ENCODE measurements at regions not wholly inside any gene's neighbourhood (a gene's known extent, or its start where the extent isn't known, plus 50 kb on each side); places are given as distances from the start of the nearest gene placed in this dataset.

DNA sequence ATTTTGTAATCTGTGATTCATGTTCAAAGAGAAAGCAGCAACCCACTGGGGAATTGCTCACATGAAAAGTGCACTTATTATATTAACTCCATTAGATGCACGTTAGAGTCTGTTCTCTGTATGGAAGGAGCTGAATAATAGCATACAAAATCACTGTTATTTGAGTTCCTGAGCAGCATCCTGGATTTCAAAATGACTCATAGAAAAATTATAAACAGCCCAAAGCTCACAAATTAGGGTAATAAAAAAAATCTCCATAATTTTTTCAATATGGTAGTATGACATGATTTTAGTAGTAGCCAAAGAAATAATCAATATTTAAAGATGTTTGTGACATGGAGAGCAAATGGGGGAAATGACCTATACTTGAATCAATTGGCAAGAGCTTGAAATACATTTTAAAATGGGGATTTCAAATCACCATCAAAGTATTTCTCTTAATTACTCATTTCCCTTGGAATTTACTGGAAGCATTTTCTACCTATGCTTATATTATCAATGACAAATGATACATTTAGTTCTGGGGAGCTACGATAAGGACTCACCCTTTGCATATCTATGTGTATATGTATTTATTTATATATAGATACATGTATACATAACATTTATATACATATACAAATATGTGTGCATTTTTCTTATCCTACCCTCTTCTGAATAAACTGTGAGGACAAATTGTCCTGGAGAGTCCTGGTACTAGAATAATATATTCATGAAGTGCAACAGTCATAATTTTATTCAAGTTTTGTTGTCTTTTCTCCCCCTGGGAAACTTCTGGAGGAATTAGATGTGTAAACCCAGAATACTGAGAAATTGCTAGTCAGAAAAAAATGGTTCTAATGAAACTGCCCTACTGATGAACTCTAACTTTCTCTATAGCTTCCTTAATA lies 116.3 kb downstream of the RPL22L1 start:
- no peak for DNase-seq (ENCODE audit: low read depth in 1 of 2, low spot score in 1 of 2)

DNA sequence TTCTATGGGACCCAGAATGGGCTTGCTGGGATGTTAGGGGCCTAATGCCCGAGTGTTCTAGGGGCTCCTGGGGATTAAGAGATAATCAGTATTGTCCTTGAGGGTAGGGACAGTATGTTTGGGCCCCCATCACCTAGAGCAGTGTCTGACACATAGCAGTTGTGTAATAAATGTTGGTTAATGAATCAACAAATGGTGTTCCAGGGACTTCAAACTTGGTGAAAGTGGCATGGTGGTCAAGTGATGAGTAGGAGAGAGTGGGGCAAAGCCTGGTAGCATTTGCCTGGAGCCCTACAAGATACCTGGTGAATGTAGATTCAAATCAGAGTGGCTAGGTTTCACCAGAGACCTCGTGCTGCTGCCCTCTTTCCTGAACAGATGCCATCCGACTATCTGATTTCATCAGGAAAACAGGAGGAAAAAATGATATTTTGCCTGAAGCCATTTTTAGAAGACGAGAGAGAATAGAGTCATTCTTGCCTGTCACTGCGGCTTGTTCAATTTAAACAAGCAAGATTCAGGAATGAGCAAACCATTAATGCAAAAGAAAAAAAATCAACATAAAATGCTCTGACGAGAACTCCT lies 117.3 kb downstream of the RPL22L1 start:
- DNase-seq (ENCODE audit: low read depth in 1 of 2, low spot score in 1 of 2): no peak

DNA sequence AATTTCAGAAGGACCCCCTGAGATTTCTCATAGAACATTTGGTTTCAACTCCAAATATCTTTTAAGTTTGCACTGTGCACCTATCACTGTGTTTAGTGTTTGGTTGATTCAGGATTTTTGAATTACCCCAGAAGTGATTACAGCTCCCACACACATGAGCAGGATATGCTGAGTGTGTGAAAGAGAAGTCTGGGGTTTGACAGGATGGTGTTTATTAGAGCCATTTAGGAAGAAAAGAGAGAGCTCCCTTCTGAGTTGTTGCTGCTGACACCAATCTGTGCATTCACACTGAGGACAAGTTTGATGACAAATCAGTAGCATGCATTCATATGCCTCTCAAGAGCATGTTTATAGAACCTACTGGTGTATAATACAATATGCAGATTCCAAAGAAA lies 118.1 kb downstream of the RPL22L1 start:
- no peak for DNase-seq (ENCODE audit: low read depth in 1 of 2, low spot score in 1 of 2)

DNA sequence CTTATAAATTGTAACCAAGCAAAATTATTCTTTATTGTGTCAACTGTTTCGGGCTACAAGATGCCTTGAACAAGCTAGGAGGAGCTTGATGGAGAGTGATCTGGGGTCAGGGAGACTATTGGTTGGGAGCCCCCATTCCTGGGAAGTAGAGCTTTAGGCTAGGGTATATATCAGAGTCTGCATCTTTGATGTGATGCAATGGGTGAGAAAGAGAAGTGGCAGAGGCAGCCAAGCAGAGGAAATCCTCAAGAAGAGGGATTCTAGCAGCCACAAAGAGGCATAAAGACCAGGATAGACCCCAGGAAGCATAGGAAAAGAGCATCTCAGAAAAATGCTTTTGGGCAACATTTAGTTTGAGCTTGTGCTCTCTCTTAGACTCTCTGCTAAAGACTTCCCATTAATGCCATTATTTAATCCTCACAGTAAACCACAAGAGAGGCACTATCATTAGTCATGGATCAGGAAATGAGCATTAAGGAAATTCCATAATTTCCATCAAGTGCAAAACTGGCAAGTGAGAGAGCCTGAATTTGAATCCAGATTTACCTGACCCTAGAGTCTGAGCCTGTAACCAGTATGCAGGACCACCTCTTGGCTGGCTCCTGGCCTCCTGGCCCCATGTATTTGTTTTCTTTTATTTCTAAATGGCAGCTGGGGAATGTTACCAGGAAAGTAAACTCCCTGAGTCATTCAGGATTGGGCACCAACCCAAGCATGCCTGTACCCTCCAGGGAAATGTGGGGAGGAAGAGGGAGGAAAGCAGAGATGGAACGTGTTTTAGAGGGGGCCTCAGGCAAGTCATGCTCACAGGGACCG lies 118.7 kb downstream of the RPL22L1 start:
- no peak for DNase-seq (ENCODE audit: low read depth in 1 of 2, low spot score in 1 of 2)

DNA sequence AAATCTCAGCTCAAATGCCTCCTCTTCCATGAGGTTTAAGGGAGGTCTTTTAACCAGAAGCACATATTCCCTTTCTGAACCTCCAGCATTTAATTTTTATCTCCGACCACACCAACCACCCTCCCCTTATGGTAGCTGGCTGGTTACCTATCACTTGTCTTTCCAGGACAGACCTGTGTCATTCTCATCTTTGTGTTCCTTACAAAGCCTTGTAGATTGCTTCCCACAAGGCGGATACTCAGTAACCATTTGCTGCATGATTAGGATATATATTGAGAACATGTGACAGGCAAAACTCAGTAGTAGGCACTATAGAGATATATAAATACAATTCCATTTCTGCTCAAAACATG lies 119.5 kb downstream of the RPL22L1 start:
- no peak for DNase-seq (ENCODE audit: low read depth in 1 of 2, low spot score in 1 of 2)

DNA sequence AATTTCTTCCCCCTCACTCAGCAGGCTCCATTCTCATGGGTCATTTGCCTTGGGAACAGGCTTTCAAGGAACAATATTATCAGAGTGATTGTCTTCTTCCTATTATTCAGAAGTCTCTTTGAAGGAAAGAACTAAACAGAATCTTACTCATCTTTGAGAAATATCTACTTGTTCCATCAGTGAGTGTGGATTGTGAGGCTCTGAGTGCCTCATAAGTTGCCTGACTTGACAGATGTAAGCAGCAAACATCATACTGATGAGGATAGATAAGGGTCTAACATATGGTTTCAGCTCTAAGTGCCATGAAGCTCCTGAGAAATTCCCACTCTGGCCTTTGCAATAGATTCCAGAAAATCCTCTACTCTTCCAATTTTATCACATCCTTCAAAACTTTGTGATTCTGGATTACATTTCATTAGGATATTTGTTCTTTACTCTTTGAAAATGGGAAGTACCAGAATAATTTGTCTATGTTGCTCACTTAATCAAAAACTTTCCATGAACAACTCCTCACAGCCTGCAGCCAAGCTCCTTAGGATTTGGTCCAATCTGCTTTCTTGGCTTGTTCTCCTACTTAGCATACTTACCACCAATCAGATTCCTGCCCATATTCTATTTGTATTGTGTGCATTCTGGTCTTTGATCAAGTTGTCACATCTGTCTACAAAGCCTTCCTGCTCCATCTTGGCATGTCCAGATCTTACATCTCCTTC lies 120.1 kb downstream of the RPL22L1 start:
- no peak for DNase-seq (ENCODE audit: low read depth in 1 of 2, low spot score in 1 of 2)

DNA sequence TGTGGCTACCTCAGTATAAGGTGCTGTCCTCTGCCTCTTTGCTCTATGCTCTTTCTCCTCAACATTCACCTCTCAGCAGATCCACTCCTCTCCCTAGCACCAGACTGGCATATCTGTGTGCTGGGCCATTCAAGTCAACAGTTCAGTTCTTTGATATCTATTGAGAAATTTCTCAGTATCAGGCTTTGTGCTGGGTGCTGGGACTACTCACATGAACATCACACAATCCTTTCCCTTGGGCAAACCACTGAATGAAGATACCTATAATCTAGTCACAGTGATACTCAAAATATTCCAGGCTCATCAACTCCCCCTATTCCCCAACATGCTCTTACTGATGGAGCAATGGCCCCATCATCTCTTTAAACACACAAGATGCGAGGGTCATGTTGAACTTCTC lies 120.8 kb downstream of the RPL22L1 start:
- DNase-seq (ENCODE audit: low read depth in 1 of 2, low spot score in 1 of 2): no peak

DNA sequence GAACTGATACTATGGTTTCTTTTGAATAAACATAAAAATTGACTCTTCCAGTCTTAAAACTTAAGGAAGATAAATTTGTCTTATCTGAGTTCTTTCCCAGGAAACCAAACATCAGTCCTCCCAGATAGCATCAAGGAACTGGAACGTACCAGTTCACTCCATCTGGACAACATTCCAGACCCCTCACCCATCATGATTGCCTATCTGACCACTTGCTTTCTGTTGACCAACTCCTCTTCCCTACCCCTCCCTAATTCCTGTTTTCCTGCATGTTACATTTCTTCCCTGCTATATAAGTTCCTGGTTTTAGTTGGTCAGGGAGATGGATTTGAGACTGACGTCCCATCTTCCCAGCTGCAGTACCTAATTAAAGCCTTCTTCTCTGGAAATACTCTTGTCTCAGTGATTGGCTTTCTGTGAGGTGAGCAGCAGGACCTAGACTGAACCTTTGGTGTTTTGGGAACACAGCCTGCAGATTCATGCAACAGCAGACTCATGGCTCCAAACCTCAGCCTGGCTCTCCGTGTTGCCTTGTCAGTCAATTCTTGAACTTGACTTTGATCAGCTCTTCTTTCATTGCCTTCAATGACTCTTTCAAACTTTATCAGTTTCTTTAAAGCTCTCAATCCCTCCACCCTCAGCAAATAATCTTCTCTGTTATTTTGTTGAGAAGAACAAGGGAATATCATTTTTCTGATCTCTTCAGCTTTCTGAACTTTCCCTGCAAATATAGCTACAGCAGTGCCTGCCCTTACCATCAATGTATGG lies 123.6 kb downstream of the RPL22L1 start:
- DNase-seq (ENCODE audit: low read depth in 1 of 2, low spot score in 1 of 2): no peak

DNA sequence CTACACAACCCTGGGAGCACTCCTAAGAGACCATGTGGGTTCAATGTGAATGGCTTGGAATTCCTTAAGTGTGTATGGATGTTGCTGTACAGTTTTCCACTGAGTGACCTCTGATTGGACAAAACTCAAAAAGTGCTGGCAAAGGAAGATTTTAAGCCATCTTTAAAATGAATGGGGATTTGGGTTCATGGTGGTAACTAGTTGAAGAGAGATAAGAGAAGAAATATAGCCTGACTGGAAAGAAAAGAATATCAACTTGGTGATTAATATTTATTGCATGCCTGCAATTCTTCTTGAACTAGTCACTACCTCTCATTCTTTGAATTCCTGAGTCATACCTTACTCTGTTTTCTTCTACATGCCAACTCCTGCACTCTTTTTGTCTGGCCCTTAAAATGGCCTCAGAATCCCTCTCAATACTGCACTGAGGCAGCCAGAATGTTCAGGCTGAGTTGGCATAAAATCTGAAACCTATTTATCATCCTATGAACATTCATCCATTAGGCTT lies 124.7 kb downstream of the RPL22L1 start:
- no peak for DNase-seq (ENCODE audit: low read depth in 1 of 2, low spot score in 1 of 2)

DNA sequence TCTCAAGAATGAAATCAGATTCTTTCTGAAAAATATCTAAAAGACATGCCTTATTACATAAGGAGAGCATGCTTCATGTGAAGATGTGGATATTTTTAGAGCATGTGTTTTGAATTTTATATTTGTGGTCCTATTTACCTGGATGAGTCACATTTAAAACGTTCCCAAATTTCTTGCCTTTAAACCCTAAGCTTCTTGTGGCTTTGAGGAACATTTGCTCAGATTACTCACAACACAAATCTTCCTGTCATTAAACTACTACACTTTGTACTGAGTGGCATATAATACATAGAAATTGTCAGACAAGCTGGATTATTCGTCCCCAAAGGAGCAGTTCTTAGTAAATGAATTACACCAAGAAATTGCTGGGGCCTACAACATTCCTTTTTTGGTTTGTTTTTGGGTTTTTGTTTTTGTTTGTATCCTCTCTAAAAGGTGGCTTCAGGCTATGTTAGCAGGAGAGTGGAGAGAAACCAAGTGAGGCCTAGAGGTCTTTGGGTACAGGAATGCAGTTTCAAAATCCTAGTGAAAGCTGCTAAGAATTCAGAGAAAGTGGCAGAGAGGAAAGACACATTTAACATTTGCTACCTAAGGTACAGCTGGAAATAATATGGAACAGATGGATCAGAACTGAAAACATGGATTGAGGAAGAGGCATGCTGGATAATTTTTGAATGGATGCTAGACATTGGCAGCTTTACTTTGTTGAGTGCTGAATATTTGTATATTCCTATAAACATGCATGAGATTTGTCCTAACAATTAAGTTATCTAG lies 128.1 kb downstream of the RPL22L1 start:
- DNase-seq (ENCODE audit: low read depth in 1 of 2, low spot score in 1 of 2): no peak

DNA sequence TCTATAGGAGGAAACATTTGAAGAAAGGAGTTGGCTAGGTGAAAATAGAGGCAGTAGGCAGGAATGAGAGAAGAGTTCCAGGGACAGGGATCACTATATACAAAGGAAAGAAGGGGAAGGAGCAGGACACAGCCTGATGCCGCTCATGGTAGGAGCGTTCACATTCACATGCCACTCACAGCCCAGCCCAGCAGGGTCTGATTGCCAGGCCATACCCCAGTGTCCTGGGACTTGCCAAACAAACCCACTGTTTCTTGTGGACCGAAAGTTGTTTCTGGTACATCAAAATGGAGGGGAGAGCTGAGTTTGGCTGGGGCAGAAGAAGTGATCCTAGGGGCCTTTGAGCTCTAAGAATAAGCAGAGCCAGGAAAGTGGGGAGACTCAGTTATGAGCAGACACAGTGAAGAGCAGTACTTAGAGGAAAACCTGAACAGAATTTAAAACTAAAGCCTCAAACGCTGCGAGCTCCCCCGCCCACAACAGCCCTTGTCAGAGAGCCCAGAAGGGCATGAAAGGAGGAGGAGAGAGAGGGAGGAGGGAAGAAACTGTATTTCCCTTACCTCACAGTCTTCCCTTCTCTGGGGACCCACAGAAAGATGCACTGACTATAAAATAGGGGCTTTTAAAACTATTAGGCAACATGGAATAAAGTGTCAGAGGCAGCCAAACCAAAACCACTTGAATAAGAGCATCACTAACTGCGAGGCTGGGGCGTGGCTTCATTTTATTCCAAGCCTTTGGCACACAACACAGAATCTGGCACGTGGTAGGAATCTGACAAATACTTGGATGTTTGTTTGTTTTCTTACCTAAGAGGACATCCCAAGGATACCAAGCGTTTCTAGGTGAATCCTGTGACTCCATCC lies 129.0 kb downstream of the RPL22L1 start:
- no peak for DNase-seq (ENCODE audit: low read depth in 1 of 2, low spot score in 1 of 2)

DNA sequence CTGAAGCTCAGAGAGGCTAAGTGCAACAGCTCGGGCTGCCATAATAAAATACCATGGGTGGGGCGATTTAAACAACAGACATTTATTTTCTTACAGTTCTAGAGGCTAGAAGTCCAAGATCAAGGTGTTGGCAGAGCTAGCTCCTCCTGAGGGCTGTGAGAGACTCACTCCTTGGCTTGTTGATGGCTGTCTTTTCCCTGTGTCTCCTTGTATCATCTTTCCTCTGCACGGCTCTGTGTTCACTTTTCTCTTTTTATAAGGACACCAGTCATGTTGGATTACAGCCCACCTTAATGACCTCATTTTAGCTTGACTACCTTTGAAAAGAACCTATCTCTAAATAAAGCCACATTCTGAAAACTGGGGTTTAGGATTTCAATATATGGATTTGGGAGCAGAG lies 129.7 kb downstream of the RPL22L1 start:
- no peak for DNase-seq (ENCODE audit: low read depth in 1 of 2, low spot score in 1 of 2)

DNA sequence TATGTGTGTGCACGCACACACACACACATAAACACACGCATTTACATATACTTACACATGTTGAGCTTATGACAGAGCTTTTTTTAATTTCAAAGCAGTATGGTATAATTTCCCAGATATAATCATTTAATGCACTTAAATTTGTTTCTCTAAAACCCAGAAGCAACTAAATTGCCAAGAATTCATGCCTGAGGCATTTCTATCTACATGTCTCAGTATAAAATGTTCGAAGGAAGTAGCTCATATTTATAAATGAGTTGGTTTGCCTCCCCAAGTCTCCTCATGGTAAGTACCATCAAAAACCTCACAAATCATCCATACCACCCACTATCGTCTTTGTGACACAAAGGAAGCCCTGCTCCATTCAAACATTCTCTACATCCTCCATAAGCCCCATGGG lies 130.6 kb downstream of the RPL22L1 start:
- DNase-seq (ENCODE audit: low read depth in 1 of 2, low spot score in 1 of 2): no peak

DNA sequence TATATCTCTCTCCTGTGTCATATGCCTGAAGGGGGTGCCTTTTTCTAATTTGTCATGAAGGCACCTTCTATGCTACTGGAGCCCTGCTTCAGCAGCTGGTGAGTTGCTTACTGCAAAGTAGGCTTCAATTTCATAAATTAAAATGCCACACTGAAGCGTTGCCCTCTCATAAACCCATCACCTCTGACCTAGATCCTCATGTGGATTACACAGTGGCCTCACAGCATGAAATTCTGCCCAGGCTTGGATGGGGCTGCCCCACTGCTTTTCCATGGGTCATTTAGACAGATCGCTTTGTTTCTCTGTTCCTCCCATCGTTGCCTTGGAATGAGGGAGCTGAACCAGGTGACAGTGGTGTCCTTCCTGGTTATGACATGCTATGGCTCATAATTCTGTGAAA lies 131.2 kb downstream of the RPL22L1 start:
- no peak for DNase-seq (ENCODE audit: low read depth in 1 of 2, low spot score in 1 of 2)

DNA sequence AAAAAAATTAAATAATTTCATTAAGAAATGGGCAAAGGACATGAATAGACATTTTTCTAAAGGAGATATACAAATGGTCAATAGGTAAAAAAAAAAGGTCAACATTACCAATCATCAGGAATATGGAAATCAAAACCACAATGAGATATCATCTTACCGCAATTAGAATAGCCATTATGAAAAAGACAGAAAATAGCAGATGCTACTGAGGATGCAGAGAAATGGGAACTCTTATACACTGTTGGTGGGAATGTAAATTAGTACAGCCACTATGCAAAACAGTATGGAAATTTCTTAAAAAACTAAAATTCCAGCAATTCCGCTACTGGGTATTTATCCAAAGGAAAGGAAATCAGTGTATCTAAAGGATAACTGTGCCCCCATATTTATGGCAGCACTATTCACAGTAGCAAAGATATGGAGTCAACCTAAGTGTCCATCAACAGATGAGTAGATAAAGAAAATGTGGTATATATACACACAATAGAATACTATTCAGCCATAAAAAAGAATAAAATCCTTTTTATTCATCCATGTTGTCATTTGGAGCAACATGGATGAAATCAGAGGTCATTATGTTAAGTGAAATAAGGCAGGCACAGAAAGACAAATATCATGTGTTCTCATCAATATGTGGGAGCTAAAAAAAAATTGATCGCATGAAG lies 132.4 kb downstream of the RPL22L1 start:
- DNase-seq (ENCODE audit: low read depth in 1 of 2, low spot score in 1 of 2): no peak

DNA sequence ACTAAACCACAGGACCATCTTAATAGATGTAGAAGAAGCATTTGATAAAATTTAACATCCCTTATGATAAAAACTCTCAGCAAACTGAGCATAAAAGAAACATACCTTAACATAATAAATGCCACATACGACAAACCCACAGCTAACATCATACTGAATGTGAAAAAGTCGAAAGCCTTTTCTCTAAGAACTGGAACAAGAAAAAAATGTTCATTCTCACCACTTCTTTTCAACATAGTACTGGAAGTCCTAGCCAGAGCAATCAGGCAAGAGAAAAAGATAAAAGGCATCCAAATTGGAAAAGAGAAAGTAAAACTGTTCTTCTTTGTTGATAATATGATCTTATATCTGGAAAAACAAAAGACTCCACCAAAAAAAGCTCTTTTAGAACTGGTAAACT lies 134.2 kb downstream of the RPL22L1 start:
- DNase-seq (ENCODE audit: low read depth in 1 of 2, low spot score in 1 of 2): no peak

DNA sequence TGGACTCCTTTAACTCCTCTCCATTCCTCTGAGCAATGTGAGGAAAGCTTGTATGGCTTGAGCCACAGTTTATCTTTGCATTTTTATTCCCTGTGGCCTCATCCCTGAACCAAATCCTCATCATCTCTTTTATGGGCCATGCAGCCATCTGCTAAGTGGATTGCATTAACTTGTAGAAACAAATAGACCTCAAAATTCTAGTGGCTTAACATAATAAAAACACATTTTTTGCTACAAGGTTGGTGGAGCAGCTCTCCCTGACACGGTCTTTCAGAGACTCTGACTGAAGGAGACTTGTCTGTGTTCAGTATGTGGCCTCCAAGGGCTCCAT lies 135.3 kb downstream of the RPL22L1 start:
- no peak for DNase-seq (ENCODE audit: low read depth in 1 of 2, low spot score in 1 of 2)

DNA sequence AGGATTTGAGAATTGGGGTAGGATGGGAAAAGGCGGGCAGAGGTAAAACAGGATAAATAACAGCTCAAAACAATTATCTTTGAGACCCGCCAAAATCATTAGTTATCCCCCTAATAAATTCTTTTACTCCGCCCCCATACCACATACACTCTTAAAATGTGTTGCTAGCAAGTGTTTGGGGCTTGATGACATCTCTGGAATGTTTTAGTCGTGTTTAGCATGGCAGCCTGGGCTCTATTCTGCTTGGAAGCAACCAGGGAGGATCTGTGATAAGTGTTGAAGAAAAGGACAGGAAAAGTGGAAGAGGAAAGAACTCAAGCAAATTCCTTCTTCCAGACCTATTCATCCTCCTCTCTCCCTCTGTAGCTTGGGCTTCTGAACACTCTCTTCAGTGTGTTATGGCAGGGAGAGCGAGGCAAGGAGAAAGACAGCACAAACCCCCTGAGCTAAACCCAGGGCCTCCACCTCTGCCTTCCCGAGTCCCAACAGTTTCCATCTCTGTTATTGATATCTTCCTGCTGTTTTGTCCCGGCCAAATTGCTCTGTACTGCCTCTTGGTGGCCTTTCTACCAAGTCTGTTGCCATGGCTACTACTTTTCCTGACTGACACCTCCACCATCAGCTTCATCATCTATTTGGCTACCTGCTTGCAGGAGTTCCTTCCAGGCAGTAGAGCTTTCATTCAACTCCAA lies 135.8 kb downstream of the RPL22L1 start:
- DNase-seq (ENCODE audit: low read depth in 1 of 2, low spot score in 1 of 2): no peak
